SK-N-MC (cell line): ENCODE measurements at regions not wholly inside any gene's neighbourhood (a gene's known extent, or its start where the extent isn't known, plus 50 kb on each side); places are given as distances from the start of the nearest gene placed in this dataset.

ENCODE experiments used
- EZH2 ChIP-seq: fragments of 200-600 bp; sonication (generic); IDR thresholded peaks from one replicate; pipeline ENCODE4 v1.6.1; 2017; ENCODE audit warnings: antibody characterized with exemption
- POLR2AphosphoS5 ChIP-seq: IDR thresholded peaks from 2 replicates; pipeline ENCODE4 v1.6.1; 2012; ENCODE audit warnings: mild to moderate bottlenecking, low read depth, low read length, borderline replicate concordance

- no peak for TF ChIP-seq EZH2
- TF ChIP-seq POLR2AphosphoS5: no peak
These were observed 759.5 kb downstream of the UQCRFS1 start for GRCh38 chr19:28453420-28453819.
